HG02623 (cell line): ENCODE measurements at regions not wholly inside any gene's neighbourhood (a gene's known extent, or its start where the extent isn't known, plus 50 kb on each side); places are given as distances from the start of the nearest gene placed in this dataset.

Experiments
- ATAC-seq: cut with Tn5 transposase; IDR thresholded peaks from one replicate; pipeline ENCODE4 v1.9.1; 2021; ENCODE audit warnings: moderate library complexity; ENCODE audit not compliant: unreplicated experiment

GRCh38 chr4:164373021-164373420, 380.9 kb upstream of the SMIM31 start:
- no peak for ATAC-seq

DNA sequence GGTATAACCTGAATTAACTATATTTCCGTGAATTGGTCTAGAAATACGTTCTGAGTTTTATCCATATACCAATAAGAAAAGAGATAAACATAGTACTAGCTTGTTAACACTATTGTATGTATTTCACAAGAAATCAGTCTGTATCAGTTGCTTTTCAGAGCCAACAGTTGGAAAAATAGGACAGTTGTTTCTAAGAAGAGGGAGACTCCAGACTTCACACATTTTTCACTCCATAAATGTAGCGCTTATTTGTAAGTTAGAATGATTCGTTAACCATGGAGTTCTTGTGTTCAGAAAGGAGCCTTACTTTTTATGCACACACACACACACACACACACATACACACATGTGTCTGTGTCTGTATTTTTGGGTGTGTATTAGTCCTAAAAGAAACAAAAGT, 376.7 kb upstream of the SMIM31 start:
- no peak for ATAC-seq

DNA sequence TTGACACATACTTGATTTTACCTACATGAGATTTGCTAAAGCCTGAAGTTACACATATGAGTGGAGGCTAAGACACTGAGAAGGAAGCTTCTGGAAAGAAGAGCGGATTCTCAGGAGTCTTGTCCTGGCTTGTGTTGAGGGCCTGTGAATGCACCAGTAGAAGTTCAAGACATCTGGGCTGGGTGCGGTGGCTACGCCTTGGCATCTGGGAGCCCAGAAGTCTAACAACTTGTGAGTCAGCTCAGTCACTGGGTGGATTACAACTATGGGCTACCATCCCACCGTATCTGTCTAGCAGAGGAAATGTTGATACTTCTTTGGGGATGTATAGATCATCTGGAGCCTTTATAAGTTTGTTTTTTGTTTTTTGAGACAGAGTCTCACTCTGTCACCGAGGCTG, 375.6 kb upstream of the SMIM31 start:
- ATAC-seq, result no peak

DNA sequence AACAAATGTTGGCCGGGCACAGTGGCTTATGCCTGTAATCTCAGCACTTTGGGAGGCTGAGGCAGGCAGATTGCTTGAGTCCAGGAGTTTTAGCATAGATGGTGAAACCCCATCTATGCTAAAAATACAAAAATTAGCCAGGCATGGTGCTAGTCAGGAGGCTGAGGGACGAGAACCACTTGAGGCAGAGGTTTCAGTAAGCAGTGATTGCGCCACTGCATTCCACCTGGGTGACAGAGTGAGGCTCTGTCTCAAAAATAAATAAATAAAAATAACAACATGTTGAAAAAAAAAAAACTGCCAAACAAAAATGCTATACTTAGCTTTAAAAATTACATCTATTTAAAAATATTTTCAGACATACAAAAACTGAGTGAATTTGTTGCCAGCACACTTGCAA, 374.2 kb upstream of the SMIM31 start:
- ATAC-seq, result no peak

DNA sequence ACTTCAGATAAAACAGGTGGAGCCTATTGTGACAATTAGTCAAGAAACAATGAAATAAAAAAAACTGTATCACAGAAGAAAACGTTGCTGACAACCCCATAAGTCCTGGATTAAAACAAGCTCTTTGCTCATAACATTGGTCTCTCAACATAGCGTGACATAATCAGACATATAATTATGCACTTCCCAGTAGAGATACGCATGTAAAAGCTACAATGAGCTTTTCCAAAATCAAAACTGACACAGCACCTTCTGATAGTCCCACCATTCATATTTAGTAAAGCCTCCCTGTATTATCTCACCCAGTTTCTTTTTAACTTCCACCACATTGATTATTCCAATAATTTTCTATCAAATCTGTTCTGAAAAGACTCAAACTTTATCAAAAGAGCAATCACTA, 372.1 kb upstream of the SMIM31 start:
- no peak for ATAC-seq

GRCh38 chr4:164383058-164383357, 370.9 kb upstream of the SMIM31 start:
- ATAC-seq, result no peak

GRCh38 chr4:164383358-164384220, 370.3 kb upstream of the SMIM31 start:
- no peak for ATAC-seq

DNA sequence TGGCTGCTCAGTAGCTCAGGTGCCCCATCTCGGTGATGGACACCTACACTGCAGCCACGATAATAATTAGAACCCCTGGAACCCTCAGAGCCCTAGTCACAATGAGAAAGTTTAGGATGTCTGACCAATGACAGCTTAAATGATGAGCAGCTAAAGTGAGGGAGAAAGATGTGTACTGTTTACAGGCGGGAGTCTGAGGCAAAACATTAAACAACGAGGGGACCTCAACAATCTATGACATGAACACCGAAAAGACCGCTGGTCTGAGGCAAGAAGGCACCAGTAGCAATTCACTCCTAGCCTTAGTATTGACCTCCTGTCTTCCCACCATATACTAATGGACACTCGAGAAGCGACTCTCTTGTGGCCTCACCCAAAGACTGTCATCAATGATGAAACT, 369.5 kb upstream of the SMIM31 start:
- no peak for ATAC-seq

- no peak for ATAC-seq
Observed at GRCh38 chr4:164396439-164396838, 357.5 kb upstream of the SMIM31 start.

- ATAC-seq, result no peak
Observed at GRCh38 chr4:164402554-164402953, 351.4 kb upstream of the SMIM31 start.

DNA sequence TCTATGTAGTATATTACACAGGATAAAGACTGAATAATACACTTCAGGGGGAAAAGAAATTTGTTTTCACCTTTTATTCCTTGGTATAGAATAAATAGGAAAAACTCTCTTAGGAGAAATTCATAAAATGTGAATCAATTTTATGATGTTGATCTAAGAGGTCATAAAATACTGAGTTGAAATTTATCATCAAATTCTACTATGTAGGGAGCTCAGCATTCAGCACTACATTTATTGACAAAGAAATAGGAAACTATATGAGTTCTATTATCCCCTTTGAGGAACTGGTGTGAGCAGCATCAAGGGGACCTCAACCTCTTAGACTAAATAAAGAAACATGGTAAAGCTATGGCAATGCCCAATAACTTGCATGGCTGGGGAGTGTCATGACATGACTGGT, 348.2 kb upstream of the SMIM31 start:
- no peak for ATAC-seq

- ATAC-seq, result no peak
Observed at GRCh38 chr4:164408831-164409230, 345.1 kb upstream of the SMIM31 start.

DNA sequence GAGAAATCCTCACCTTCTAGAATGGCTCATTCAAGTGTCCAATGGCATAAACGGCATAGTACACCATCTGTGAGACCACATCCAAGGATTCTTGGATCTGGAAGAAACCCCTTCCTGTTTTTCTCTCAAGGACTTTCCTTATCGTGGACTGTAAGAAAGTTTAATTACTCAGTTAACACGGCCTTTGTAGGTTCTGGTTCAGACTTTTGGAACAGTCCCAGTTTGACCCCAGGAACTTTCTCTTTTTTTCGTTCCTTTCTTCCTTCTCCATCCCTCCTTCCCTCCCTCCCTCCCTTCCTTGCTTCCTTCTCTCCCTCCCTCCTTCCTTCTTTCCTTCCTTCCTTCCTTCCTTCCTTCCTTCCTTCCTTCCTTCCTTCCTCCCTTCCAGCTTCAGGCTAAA, 343.5 kb upstream of the SMIM31 start:
- no peak for ATAC-seq

DNA sequence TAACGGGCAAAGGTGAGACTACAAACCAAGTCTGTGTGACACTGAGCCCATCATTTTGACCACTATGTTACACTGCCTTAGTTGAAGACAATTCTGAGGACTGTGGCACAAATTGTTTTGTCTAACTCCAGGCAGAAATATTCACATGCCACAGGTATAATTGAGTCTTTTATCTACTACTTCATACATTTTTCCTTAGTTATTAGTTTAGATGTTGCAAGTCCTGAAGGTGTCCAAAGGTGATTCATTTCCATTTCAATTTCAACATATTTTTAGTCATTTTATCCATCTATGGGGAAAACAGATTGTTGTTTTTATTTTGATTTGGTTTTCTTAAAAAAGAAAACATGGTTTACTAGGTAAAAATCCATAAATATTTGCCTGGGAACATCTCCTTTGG, 341.7 kb upstream of the SMIM31 start:
- ATAC-seq, result no peak

DNA sequence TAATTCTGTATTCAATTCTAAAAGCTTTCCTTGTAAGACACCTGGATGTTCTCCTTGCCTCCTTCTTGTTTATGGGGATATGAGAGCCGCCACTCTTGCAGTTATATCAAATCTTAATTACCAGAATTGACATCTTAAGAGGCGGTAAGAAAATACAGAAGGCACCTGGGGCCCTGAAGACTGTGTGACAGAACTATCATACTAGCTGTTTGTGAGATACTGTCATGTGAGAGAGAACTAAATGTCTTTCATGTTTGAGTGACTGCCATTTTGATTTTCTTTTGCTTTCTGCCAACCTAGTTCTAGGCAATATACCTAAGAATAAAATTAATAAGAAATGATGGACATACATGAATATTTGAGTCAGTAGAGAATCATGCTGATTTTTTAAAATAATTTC, 340.2 kb upstream of the SMIM31 start:
- no peak for ATAC-seq

DNA sequence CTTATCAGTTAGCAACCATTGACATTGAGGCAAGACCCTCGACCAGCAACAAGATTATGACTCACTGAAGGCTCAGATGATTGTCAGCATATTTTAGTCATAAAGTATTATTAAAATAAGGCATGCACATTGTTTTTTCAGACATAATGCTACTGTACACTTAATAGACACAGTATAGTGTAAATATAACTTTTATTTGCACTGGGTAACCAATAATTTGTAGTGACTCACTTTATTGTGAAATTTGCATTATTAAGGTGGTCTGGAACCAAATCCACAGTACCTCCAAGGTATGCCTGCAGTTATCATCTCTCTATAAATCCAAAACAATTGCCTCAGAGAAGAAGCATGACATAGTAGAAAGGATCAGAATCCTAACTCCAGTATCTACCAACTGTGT, 330.1 kb upstream of the SMIM31 start:
- no peak for ATAC-seq

DNA sequence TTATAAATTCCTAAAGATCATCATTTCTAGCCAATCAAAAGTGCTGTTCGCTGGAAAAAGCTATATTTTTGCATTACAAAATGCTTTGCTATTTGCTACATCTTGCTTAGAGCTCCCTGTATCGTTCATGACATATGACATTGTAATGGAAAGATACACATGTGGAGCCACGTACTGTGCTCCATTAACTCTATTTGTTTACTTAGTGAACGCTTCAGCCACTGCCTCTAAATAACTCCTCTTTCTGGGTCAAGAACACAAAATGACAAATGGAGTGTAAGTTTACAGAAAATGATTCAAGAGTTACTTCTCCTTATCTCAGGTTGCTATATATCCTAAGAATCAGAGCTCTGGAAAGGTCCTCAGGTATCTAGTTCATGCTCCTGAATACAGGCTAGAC, 329.1 kb upstream of the SMIM31 start:
- no peak for ATAC-seq

- ATAC-seq, result no peak
Observed at GRCh38 chr4:164428561-164428960, 325.4 kb upstream of the SMIM31 start.

DNA sequence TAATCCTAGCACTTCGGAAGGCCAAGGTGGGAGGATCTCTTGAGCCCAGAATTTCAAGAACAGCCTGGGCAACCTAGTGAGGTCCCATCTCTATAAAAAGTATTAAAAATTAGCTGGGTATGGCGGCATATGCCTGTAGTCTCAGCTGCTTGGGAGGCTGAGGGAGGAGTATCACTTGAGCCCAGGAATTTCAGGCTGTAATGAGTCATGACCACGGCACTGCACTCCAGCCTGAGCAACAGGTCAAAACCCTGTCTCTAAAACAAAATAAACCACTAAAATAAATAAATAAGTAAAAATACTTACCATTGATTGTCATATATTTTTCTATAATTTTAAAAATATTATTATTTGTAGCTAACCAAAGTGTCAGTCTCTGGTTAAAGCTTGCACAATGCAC, 315.6 kb upstream of the SMIM31 start:
- no peak for ATAC-seq

DNA sequence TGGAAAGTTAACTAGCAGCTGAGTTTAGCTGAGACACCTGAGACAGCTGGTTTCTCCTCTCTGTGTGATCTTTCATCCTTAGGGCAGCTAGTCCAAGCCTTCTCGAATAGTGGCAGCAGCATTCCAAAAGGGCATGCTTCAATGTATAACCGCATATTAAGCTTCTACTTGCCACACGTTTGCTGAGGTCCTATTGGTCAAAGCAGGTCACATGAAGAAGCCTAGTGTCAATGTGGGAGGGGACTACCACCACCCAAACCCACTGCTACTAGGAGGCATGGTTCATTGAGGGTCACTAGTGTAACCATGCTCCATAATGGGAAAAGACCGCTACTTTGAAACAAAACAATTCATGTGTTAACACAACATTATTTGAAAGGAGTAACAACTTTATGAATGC, 314.9 kb upstream of the SMIM31 start:
- no peak for ATAC-seq

DNA sequence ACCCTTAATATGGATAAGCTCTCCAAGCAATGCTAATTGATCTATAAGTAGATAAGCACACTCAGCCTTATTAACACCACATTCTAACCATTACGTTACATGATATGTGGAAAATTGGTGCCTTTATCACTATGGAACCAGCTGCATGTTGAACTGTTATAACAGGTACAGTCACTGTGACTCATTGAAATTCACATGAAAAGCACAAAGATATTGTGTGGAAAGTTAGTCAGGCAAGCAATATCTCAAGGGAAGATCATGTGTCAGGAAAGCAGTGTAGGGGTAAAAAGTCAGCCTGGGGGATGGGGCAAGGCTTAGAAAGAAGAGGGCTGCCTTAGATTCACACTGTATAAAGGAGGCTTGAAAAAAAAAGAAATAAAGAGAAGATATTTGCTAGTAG, 313.7 kb upstream of the SMIM31 start:
- no peak for ATAC-seq

DNA sequence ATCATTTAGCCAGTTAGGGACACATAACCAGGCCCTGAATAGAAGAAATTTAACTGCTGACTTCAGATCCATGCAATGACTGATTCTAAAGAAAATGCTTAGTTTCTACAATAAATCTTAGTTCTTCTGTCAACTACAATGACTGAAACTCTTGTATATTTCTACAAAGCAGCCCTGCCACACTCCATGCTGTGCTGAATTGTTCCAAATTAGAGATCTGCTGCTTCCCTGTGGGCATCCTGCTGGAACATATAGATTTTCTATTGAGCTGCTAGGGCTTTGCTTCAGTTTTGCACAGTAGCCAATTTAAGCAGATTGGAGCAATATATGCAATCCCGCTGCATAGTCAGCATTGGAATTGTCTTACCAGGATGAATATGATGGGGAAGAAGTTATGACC, 312.8 kb upstream of the SMIM31 start:
- ATAC-seq, result no peak

DNA sequence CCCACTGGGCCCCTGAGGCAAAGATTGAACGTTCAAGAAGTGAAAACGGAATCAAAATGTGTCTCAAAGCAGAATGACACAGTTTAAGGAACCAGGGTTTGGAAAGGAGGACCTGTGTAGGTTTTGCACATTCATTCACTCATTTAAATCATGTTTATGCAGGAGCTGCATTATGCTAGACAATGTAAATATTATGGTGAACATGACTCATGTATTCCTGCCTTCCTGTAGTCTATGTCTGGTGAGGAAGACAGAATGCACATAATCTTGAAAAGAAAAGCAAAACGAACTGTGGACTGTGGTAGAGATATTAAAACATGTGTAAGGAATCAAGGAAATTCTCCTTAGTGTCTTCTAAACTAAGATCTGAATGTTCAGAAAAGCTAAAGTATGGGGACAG, 311.8 kb upstream of the SMIM31 start:
- no peak for ATAC-seq
